HG03469 (cell line): ENCODE measurements at regions not wholly inside any gene's neighbourhood (a gene's known extent, or its start where the extent isn't known, plus 50 kb on each side); places are given as distances from the start of the nearest gene placed in this dataset.
"Not testable (repeated sequence)": the region's sequence is repeated elsewhere in the genome, so short reads cannot be mapped to it uniquely, and the experiment has no call there.

Experiments
- ATAC-seq: cut with Tn5 transposase; IDR thresholded peaks from one replicate; pipeline ENCODE4 v1.9.1; 2021; ENCODE audit warnings: mild to moderate bottlenecking, moderate library complexity, moderate number of reproducible peaks; ENCODE audit not compliant: unreplicated experiment

- no peak for ATAC-seq
Observed at GRCh38 chr5:114838937-114839336, 330.8 kb downstream of the TRIM36 start.

- no peak for ATAC-seq
Observed at GRCh38 chr5:114830114-114830513, 339.6 kb downstream of the TRIM36 start.

GRCh38 chr5:114822863-114823262, 346.8 kb downstream of the TRIM36 start:
- no peak for ATAC-seq

GRCh38 chr5:114822436-114822835, 347.3 kb downstream of the TRIM36 start:
- ATAC-seq: no peak

DNA sequence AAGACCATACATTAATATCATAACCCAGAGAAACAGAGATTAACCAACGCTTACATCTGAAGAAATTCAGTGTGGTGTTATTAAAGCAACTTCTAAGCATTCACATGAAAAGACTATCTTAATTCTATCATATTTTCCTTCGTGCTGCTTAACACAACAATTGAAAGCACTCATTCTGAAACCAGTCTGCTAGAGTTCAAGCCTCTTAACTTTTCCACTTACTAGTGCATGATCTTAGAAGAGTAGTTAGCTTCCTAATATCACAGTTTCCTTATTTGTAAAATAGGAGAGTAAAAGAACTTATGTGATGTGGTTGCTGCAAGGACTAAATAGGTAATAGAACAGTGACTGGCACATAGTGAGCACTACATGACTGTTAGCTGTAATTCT, 379.3 kb downstream of the TRIM36 start:
- no peak for ATAC-seq

GRCh38 chr5:114789773-114790402, 379.8 kb downstream of the TRIM36 start:
- ATAC-seq: peak; percentile 60

DNA sequence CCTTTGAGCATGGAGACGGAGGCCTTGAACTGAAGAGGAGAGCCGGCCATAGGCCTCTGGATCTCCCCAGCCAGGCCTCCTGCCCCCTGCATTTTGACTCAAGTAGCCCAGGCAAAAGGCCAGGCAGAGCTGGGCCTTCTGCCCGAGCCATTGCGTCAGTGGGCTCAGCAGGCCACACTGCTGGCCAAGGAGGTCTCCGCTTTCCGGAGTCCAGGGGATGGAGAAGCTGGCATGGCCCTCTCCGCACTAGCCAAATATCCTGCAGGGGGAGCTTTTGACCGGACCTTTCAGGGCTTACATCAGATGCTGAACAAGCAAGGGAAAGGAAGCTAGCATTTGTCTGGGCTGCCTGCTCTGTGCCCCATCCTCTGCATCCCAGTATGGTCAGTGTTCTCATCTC, 386.8 kb downstream of the TRIM36 start:
- ATAC-seq: no peak

DNA sequence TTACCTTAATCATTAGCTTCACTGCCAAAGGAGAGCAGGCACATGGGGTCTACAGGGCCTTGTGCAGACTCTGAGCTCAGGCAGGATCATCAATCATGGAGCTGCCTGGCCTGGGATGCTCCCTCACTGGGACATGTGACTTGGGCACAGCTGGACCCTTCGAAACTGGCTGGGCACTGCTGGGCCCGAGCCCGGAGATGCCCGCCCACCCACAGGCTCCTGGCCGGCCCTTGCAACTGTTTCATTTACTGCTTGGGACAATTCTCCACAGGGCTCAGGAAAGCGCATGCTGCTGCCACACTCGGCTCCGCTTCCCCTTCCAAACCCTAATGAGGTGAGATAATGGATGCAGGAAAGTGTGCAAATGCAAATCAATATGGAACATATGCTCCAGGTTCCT, 387.5 kb downstream of the TRIM36 start:
- no peak for ATAC-seq

DNA sequence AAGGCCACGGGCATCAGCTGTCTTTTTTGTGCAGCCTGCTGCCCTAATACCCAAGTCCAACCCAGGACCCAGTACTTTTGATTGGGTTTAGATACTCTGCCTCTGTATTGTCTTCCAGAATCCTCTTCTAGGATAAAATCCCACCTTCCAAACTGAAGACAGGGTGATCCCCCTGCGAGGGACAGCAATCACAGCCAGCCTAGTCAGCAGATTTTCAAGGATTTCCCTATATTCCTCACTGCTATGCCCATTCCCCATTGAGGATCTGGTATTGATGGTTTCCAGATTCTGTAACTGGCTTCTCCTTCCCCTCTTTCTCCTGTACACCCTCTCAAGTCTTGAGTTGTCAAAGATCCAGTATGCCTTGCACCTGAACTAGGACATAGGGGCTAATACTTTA, 389.4 kb downstream of the TRIM36 start:
- no peak for ATAC-seq

DNA sequence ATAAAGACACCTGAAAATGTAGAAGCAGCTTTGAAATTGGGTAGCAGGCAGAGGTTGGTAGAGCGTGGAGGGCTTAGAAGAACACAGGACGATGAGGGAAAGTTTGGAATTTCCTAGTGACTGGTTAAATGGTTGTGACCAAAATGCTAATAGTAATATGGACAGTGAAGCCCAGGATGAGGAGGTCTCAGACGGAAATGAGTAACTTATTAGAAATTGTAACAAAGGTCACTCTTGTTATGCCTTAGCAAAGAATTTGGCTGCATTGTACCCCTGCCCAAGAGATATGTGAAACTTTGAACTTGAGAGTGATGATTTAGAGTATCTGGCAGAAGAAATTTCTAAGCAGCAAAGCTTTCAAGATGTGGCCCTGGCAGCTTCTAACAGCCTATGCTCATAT, 382.5 kb downstream of the KCNN2 start:
- no peak for ATAC-seq

DNA sequence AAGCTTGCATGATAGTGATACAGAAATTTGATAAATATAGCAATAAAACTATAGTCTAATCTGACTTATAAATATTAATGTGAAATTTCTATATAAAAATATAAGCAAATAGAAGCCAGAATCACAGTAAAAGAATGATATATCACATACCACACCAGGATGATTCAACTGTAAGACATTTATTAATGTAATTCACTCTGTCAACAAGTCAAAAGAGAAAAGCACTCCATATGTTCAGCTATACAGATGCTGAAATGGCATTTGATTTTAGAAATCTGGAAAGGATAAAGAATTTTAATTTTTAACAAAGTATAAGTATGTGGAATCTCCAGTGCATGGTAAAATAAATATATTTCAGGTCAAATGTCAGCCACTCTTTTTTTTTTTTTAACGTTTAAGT, 372.4 kb downstream of the KCNN2 start:
- no peak for ATAC-seq

GRCh38 chr5:114729986-114730385, 368.1 kb downstream of the KCNN2 start:
- no peak for ATAC-seq

- no peak for ATAC-seq
Observed at GRCh38 chr5:114727358-114727757, 365.5 kb downstream of the KCNN2 start.

DNA sequence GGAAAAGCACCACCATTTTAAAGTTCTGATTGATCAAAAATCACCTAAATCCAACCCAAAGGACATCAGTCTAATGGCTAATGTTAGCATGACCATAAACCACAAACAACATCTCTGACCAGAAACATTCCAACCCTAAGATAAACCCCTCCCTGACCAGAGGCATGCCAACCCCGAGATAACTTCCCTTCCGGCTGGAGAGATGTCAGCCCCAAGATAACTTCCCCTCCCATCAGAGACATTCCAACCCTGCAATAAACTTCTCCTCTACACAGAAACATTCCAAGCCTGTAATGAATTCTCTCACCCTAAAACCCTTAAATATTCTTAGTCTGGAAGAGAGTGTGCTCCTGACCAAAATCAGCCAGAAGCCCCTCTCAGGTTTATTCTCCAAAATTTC, 364.3 kb downstream of the KCNN2 start:
- no peak for ATAC-seq

- no peak for ATAC-seq
Observed at GRCh38 chr5:114719268-114719667, 357.4 kb downstream of the KCNN2 start.

DNA sequence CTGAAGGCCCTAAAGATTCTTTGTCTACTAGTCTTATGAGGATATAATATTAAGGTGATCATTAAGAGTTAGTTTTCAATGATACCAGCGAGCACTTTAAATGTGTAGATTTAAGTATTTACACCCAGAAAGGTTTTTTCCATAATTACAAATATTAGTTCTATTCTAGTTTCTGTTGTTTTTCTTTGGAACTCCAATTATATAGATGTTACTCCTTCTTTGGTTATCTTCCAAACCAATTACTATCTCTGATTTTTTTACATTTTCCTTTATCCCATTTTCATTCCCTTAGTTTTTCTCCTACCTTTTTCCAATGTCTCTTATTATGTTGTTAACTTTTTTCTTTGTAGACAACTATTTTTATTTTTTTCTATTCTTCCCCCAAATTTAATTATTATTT, 355.1 kb downstream of the KCNN2 start:
- no peak for ATAC-seq

DNA sequence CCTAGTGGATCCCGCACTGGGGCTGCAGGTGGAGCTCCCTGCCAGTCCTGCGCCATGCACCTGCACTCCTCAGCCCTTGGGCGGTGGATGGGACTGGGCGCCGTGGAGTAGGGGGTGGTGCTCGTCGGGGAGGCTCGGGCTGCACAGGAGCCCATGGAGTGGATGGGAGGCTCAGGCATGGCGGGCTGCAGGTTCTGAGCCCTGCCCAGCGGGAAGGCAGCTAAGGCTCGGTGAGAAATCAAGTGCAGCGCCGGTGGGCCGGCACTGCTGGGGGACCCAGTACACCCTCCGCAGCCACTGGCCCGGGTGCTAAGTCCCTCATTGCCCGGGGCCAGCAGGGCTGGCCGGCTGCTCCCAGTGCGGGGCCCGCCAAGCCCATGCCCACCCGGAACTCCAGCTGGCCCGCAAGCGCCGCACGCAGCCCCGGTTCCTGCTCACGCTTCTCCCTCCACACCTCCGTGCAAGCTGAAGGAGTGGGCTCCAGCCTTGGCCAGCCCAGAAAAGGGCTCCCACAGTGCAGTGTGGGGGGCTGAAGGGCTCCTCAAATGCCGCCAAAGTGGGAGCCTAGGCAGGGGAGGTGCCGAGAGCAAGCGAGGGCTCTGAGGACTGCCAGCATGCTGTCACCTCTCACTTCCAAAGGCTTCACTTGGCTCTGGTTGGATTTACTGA, 342.5 kb downstream of the KCNN2 start:
- not testable (repeated sequence) for ATAC-seq

DNA sequence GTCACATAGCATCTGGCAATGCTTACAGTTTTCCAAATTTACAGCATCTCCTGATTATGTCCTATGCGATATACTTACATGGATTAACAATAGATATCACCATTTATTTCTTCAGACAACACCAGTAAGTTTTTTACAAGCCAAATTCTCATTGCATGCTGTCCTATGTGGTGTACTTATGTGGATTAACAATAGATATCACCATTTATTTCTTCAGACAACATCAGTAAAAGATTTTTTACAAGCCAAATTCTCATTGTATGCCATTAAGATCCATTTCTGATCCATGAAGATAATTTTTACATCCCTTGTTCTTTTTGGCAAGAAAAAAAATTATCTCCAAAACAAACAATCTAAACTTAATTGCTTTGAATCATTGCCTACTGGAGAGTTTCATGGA, 340.9 kb downstream of the KCNN2 start:
- no peak for ATAC-seq

GRCh38 chr5:114702136-114702535, 340.3 kb downstream of the KCNN2 start:
- no peak for ATAC-seq

DNA sequence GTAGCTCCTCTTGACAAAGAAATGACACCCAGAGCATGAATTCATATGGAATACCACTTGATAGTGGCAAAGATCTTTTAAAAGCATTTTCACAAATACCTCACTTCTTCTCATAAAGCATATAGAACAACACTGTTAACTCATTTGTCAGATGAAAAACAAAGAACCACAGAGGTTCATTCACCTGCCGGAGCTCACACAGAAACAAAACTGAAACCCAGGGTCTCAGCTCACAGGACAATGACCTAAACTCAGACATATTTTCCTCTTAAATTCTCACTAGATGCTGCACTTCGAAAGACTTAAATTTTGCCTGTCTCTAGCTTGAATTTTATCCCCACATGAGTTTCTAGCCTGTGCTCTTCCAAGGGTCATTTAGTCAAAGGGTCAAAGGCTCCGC, 339.0 kb downstream of the KCNN2 start:
- ATAC-seq: no peak

- ATAC-seq: no peak
Observed at GRCh38 chr5:114695292-114695904, 333.5 kb downstream of the KCNN2 start.

- no peak for ATAC-seq
Observed at GRCh38 chr5:114686356-114686755, 324.5 kb downstream of the KCNN2 start.
